ENCODE measurements at regions not wholly inside any gene's neighbourhood (a gene's known extent, or its start where the extent isn't known, plus 50 kb on each side); places are given as distances from the start of the nearest gene placed in this dataset.
A peak's percentile ranks its signal among the peaks of the same experiment; 100 is the strongest.

GRCh38 chr7:98514211-98515031, 102.7 kb upstream of the NPTX2 start:
- DNase-seq = no peak

DNA sequence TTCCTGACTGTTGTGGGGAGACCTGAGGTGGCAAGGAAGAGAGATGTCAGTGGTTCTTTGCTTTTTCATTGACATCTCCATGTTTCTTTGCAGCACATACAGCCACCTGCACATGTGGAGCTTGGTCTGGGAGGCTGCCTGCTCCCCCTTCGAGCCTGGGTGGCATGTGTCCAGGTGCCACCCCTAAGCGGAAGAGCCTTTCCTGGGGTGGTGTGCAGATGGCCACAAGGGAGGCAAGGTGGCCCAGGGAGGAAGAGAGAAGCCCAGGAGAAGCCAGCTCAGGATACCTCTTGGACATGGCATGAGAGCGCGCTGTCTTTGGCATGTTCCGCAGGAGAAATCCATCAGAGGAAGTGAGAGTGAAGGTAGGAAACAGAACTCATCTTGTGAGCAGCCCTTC, 105.9 kb upstream of the NPTX2 start:
- DNase-seq = no peak

DNA sequence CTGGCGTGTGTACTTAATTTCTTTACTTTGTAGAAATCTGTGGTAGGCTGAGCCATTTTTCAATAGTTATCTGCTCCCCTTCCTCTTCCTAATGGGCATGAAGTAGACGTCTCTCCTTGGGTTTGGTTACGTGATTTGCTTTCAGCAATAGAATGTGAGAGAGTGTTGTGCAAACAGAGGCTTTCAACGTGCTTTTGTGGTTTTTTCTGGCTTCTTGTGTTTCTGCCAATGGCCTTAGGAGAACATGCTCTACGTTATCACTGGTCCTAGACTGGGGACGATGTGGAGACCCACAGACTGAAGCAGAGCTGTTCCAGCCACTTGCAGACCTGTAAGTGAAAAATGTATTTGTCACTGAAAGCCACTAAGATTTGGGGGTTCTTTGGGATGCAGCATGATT, 107.2 kb upstream of the NPTX2 start:
- no peak for DNase-seq

- no peak for DNase-seq
Measured at GRCh38 chr7:98506471-98506870, 105.6 kb upstream of the BAIAP2L1 start.

DNA sequence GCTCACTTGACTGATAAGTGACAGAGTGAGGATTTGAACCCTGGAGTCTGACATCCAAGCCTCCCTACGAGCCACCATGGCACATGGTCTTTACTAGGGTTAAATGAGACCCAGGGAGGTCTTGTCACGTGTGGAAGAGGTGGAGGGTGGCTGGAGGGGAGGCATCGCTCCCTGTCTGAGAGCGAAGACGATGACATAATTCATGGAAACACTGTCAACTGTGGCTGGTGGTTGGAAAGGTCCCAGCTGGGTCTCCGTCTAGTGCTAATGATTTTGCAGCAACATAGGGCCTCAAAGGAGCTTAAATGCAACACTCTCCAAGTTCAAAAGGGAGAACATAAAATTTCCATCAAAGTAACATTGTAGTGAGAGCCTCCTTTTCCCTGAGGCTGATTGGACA, 99.9 kb upstream of the BAIAP2L1 start:
- DNase-seq = no peak

DNA sequence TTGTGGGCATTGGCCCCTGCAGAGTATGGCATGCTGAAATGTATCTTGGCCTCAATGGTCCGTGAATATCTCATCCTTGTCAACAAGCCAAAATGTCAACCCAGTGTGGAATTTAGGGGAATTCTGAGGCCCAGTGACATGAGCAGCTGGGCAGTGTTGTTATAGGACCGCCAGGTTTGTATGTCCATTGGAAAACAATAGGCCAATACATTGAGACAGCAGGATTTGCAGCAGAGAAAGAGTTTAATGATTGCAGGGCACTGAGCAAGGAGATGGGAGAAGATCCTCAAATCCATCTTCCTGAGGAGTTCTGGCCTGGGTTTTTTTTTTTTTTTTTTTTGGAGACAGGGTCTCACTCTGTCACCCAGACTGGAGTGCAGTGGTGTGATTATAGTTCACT, 95.7 kb upstream of the BAIAP2L1 start:
- DNase-seq = no peak

DNA sequence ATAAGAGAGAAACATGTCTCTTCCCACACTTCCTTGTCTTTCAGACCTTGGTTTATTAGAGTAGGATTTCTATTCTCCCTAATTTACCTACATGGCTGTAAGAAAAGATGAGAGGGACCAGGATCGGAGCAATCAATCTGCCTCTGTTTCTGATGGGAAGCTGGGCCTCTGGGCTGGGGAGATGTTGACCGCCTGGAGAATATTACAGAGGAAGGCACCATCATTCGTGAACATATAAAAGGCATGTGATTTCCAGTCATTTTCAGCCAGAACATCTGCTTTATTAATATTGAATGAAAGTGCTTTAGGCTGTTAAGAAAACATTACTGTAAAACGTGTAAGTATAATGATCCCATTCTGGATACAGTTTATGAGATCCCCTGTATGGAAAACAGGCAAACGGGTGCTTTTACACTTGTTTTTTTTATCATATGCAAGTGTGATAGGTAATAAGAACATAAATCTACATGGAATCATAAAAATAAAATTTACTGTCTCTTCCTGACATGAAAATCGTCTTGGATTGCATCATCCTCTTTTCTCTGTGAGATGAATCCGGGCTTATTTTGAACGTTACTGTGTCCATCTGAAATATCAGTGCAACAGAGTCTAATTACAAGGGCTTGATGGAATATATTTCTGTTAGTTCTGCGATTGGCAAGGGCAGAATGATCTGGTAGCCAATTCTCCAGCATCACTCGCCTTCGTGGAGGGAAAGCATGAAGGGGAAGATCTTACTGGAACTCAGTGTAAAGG, 94.5 kb upstream of the BAIAP2L1 start:
- no peak for DNase-seq

DNA sequence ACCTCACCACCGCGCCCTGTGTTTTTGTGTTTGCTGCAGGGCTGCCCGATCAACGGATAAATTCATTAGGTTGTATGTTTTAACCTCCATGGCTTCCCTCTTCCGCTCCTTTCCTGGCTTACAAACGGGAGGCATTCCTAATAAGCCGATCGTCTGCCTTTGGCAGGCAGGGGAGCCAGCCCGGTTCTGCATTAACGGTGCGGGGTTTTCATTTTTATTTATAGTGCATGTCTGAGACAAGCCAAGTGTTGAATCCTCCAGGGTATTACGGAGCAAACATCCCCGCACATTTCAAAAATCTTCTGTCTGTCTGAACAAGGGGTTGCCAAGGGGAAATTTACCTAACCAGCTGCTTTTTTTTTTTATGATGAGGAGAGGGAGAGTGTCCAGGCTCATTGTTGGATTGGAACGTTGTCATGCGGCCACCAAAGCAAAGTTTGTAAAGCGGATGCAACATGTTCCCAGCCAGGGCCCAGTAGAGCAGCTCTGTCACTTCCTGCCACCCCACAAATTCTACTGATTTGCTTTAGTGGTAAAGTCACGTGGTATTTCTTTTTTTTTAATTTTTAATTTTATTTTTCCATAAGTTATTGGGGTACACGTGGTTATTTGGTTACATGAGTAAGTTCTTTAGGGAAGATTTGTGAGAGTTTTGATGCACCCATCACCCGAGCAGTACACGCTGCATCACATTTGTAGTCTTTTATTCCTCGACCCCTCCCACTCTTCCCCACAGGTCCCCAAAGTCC, 92.3 kb upstream of the BAIAP2L1 start:
- no peak for DNase-seq

- no peak for DNase-seq
Measured at GRCh38 chr7:98488167-98488566, 87.3 kb upstream of the BAIAP2L1 start.

GRCh38 chr7:98483964-98484545, 83.2 kb upstream of the BAIAP2L1 start:
- DNase-seq = no peak

- DNase-seq = no peak
Measured at GRCh38 chr7:98483276-98483963, 82.5 kb upstream of the BAIAP2L1 start.

DNA sequence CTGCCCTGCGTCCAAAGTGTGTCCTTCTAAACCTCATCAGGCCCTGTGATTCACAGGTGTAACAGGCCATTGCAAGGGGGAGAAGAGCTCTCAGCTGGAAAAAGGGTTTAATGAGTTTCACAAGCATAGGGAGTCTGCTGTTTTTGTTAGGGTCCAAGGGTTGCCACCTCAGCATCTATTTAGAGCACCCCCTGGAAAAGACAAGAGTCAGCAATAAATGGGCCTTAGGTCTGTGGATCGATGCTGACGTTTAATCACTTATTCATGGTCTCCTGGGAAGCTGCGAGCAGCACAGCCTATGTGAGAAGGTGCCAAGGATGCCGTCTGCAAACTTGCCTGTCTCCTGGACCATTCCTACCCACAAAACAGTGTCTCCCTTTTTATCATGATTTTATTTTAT, 78.4 kb upstream of the BAIAP2L1 start:
- DNase-seq = no peak

DNA sequence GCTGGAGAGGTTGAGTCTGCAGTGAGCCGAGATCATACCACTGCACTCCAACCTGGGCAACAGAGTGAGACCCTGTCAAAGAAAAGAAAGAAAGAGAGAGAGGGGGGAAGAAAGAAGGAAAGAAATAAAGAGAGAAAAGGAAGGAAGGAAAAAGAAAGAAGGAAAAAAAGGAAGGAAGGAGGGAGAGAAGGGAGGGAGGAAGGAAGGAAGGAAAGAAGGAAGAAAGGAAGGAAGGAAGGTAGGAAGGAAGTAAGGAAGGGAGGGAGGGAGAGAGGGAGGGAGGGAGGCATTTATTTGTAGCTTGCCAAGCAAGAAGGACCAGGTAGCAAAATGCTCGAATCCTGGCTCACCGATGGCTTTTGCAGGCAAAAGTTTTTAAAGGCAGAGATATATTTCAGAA, 74.5 kb upstream of the BAIAP2L1 start:
- DNase-seq = no peak

GRCh38 chr7:98474558-98474957, 73.7 kb upstream of the BAIAP2L1 start:
- no peak for DNase-seq

GRCh38 chr7:98472521-98472954, 71.6 kb upstream of the BAIAP2L1 start:
- DNase-seq = no peak

DNA sequence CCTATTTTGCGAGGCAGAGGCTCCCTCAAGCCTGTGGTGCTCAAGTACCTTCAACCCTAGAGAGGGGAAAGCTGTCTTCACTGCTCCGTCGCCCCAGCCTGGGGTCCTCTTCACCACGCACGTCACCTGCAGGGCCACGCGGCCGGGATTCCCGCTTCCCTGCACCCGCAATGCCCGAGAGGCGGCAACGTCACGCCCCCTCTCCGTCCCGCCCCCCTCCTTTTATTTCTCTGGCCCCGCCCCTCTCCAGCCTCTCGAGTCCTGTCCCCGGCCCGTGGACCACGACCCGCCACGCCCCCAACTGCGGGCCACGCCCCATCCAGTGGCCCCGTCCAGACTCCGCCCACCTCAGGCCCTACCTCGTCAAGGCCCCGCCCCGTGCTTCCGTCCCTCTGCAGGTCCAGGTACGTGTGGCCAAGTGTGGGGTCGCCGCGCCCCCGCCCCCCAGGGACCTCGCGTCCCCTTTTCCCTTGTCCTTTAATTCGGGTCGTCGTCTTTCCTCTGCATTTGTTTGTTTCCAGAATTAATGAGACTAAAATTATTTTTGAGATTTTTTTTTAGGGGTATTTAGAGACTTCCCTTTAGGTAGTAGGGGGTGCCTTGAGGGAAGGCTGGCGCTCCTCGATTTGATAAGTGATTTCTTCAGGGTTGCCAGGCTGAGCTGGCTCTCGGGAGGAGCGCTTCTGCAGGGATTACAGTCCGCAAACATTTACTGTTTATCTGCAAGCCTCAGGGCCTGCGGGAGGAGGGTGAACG, 69.8 kb upstream of the BAIAP2L1 start:
- DNase-seq = peak; percentile 26

GRCh38 chr7:98469088-98469487, 68.2 kb upstream of the BAIAP2L1 start:
- DNase-seq = no peak

GRCh38 chr7:98467570-98468312, 66.9 kb upstream of the BAIAP2L1 start:
- DNase-seq = no peak

GRCh38 chr7:98465022-98465421, 64.1 kb upstream of the BAIAP2L1 start:
- DNase-seq = no peak

DNA sequence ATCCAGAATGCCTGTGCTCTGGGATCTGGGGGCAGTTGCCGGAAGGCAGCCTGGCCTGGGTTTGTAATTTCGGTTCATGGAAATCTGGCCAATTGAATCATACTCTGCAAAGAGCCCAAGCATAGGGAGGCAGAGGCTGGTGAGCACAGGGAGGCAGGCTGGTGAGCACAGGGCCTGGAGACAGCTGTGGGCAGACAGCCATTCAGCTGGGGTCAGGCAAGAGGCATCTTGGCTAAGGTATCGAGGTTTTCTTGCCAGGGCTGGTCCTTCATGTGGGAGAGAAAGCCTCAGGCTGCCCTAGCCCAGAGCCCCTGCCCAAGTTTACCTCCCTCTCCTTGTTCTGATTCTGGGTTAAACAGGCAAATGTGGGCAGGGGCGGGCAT, 63.7 kb upstream of the BAIAP2L1 start:
- DNase-seq = no peak

Measured in stimulated activated CD4-positive, alpha-beta T cell treated with anti-CD3 and anti-CD28 coated beads, Interleukin-1b, Interleukin-23, amount 100 ng/mL, for 48 hours (primary cell).